Epithelial cell of proximal tubule (primary cell): ENCODE measurements at regions not wholly inside any gene's neighbourhood (a gene's known extent, or its start where the extent isn't known, plus 50 kb on each side); places are given as distances from the start of the nearest gene placed in this dataset.

Experiments used
- DNase-seq: peaks from one replicate; pipeline ENCODE4 v3.0.0-alpha.2; 2011; ENCODE audit warnings: low read depth
- H3K4me3 ChIP-seq: 2 replicates; pipeline ENCODE4 v1.5.1; 2011; ENCODE audit warnings: low read depth, mild to moderate bottlenecking, low read length
- CTCF ChIP-seq: conservative IDR thresholded peaks from 2 replicates; pipeline ENCODE4 v1.5.1; 2012; ENCODE audit warnings: low read depth, mild to moderate bottlenecking, low read length

GRCh38 chr4:27775156-27775555 lies 914.5 kb downstream of the STIM2 start:
- no peak for DNase-seq
- no peak overlapping the region for H3K4me3 ChIP-seq
- no peak for TF ChIP-seq CTCF

GRCh38 chr4:27779827-27780226 lies 919.2 kb downstream of the STIM2 start:
- DNase-seq: no peak
- no peak overlapping the region for H3K4me3 ChIP-seq
- no peak for TF ChIP-seq CTCF

- no peak overlapping the region for H3K4me3 ChIP-seq
- no peak for TF ChIP-seq CTCF
- DNase-seq: no peak
Observed at GRCh38 chr4:27787195-27787594, 926.6 kb downstream of the STIM2 start.

GRCh38 chr4:27789773-27790172 lies 929.1 kb downstream of the STIM2 start:
- TF ChIP-seq CTCF: no peak
- DNase-seq: no peak
- H3K4me3 ChIP-seq: no peak overlapping the region

GRCh38 chr4:27790911-27791310 lies 930.3 kb downstream of the STIM2 start:
- H3K4me3 ChIP-seq: no peak overlapping the region
- no peak for TF ChIP-seq CTCF
- no peak for DNase-seq

GRCh38 chr4:27791640-27792039 lies 931.0 kb downstream of the STIM2 start:
- no peak for TF ChIP-seq CTCF
- no peak overlapping the region for H3K4me3 ChIP-seq
- no peak for DNase-seq

GRCh38 chr4:27807207-27807606 lies 946.6 kb downstream of the STIM2 start:
- TF ChIP-seq CTCF: no peak
- no peak for DNase-seq
- H3K4me3 ChIP-seq: no peak overlapping the region
